Erythroblast (primary cell): ENCODE measurements at regions not wholly inside any gene's neighbourhood (a gene's known extent, or its start where the extent isn't known, plus 50 kb on each side); places are given as distances from the start of the nearest gene placed in this dataset.

ENCODE experiments used
- GATA1 ChIP-seq: IDR thresholded peaks from 2 replicates; pipeline ENCODE4 v1.6.1; 2011; ENCODE audit warnings: low read depth, mild to moderate bottlenecking, control low read depth, low read length, moderate library complexity
- POLR2A ChIP-seq: IDR thresholded peaks from 2 replicates; pipeline ENCODE4 v1.6.1; 2011; ENCODE audit warnings: mild to moderate bottlenecking, low read length

DNA sequence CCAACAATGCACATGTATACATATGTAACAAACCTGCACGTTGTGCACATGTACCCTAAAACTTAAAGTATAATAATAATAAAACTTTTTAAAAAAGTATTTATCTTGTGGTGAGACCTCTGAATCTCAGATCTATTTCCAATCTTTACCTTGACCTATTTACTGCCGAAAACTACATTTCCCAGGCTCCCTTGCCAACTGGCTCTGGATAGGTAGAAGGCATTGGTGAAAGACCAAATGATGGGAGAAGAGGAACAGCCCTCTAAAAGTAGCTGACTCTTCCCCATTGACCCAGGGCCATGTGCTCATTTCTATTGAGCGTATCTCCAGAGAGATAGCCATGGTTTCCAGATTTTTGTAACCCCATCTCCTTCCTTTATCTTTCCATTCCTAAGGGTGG lies 247.4 kb downstream of the GPAM start:
- TF ChIP-seq POLR2A (no peak), GATA1 (no peak)
